IMR-90 (cell line): ENCODE measurements at regions not wholly inside any gene's neighbourhood (a gene's known extent, or its start where the extent isn't known, plus 50 kb on each side); places are given as distances from the start of the nearest gene placed in this dataset.

Source experiments
- FOS ChIP-seq: fragments of 150-350 bp; IDR thresholded peaks from 2 replicates; pipeline ENCODE4 v1.6.1; 2016; ENCODE audit warnings: low read depth, low read length
- MAFK ChIP-seq: IDR thresholded peaks from 2 replicates; pipeline ENCODE4 v1.6.1; 2012; ENCODE audit warnings: low read depth, low read length, improper control_type of control experiment
- MXI1 ChIP-seq: IDR thresholded peaks from 2 replicates; pipeline ENCODE4 v1.6.1; 2012; ENCODE audit warnings: low read depth, mild to moderate bottlenecking, low read length, moderate library complexity, borderline replicate concordance
- POLR2A ChIP-seq: IDR thresholded peaks from 2 replicates; pipeline ENCODE4 v1.6.1; 2012; ENCODE audit warnings: mild to moderate bottlenecking, low read depth, low read length
- RCOR1 ChIP-seq: IDR thresholded peaks from 2 replicates; pipeline ENCODE4 v1.6.1; 2012; ENCODE audit warnings: mild to moderate bottlenecking, low read length, improper control_type of control experiment; ENCODE audit not compliant: insufficient replicate concordance
- RFX5 ChIP-seq: IDR thresholded peaks from 2 replicates; pipeline ENCODE4 v1.8.0; 2012; ENCODE audit warnings: low read depth, mild to moderate bottlenecking, low read length, moderate library complexity
- SMC3 ChIP-seq: fragments of 150-350 bp; IDR thresholded peaks from 2 replicates; pipeline ENCODE4 v1.6.1; 2016; ENCODE audit warnings: low read depth, mild to moderate bottlenecking, antibody characterized with exemption, low read length, moderate library complexity
- TF ChIP-seq, protein P1 (sequence below): conservative IDR thresholded peaks from 2 replicates; pipeline ENCODE4 v1.5.1; 2012; ENCODE audit warnings: mild to moderate bottlenecking, low read depth, low read length, improper control_type of control experiment

DNA sequence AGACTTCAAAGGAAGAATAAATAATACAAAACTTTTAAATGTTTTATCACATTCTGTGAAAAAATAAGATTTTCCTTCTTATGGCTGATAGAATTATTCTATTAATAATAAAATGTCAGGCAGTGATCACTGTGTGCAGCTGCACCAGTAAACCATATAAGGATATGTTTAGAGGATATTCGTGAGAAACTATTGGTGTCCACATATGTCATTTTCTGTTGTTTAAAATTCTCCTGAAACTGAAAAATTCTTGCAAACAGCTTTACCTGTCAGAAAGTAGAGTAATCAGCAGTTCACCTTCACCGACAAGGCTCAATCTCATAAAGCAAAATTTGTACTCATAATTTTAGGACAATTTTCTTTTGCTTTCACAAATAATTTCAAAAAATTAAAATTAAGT lies 170.1 kb upstream of the KCNH7 start:
- TF ChIP-seq, protein P1, sequence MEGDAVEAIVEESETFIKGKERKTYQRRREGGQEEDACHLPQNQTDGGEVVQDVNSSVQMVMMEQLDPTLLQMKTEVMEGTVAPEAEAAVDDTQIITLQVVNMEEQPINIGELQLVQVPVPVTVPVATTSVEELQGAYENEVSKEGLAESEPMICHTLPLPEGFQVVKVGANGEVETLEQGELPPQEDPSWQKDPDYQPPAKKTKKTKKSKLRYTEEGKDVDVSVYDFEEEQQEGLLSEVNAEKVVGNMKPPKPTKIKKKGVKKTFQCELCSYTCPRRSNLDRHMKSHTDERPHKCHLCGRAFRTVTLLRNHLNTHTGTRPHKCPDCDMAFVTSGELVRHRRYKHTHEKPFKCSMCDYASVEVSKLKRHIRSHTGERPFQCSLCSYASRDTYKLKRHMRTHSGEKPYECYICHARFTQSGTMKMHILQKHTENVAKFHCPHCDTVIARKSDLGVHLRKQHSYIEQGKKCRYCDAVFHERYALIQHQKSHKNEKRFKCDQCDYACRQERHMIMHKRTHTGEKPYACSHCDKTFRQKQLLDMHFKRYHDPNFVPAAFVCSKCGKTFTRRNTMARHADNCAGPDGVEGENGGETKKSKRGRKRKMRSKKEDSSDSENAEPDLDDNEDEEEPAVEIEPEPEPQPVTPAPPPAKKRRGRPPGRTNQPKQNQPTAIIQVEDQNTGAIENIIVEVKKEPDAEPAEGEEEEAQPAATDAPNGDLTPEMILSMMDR = no peak
- TF ChIP-seq POLR2A = no peak
- TF ChIP-seq MXI1 = no peak
- TF ChIP-seq SMC3 = no peak
- TF ChIP-seq RFX5 = no peak
- no peak for TF ChIP-seq FOS
- no peak for TF ChIP-seq RCOR1
- TF ChIP-seq MAFK = no peak
